22Rv1 (cell line): ENCODE measurements at regions not wholly inside any gene's neighbourhood (a gene's known extent, or its start where the extent isn't known, plus 50 kb on each side); places are given as distances from the start of the nearest gene placed in this dataset.

ENCODE experiments used
- H3K27ac ChIP-seq: fragments of 450-650 bp; 2 replicates; pipeline ENCODE4 v1.5.1; 2017
- CTCF ChIP-seq: fragments of 450-650 bp; IDR thresholded peaks from 2 replicates; pipeline ENCODE4 v1.5.1; 2017; ENCODE audit warnings: mild to moderate bottlenecking
- ZFX ChIP-seq: fragments of 450-650 bp; IDR thresholded peaks from 2 replicates; pipeline ENCODE4 v1.6.1; 2017; ENCODE audit warnings: antibody characterized with exemption, borderline replicate concordance

DNA sequence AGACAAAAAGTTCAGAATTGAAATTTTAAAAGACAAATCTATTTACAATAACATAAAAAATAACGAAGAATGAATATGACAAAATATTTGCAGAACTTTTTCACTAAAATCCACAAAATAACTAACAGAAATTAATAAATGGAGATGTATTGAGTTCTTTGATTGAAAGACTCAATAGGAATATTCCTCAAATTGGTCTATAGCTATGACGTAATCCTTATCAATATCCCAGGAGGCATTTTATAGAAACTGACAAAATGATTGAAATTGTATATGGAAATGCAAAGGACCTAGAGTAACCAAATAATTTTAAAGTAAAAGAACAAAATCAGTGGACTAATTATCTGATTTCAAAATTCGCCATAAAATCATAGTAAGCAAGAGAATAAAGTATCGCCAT is 328.7 kb downstream of the MED10 start:
- no peak for TF ChIP-seq ZFX
- TF ChIP-seq CTCF: no peak
- no peak overlapping the region for H3K27ac ChIP-seq

DNA sequence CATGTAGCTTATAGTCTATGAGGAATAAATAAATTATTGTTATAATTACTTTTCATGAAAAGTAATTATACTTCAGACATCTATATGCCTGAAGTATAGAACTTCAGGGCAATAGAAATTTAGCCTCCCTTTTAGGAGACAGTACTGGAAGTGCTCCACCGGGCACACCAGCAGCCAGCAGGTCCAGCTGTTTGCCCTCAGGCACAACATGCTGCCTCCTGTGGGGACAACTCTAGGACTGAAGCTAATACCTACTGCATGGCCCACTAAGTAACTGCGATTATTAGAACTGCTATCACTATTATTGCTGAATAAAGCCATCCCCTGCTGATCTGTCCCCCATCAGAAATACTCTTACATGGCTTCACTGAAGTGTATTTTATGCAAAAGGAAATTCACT is 329.6 kb downstream of the MED10 start:
- TF ChIP-seq CTCF: no peak
- TF ChIP-seq ZFX: no peak
- no peak overlapping the region for H3K27ac ChIP-seq

- no peak overlapping the region for H3K27ac ChIP-seq
- no peak for TF ChIP-seq CTCF
- TF ChIP-seq ZFX: no peak
Observed at GRCh38 chr5:6046296-6046967, 331.9 kb downstream of the MED10 start.

DNA sequence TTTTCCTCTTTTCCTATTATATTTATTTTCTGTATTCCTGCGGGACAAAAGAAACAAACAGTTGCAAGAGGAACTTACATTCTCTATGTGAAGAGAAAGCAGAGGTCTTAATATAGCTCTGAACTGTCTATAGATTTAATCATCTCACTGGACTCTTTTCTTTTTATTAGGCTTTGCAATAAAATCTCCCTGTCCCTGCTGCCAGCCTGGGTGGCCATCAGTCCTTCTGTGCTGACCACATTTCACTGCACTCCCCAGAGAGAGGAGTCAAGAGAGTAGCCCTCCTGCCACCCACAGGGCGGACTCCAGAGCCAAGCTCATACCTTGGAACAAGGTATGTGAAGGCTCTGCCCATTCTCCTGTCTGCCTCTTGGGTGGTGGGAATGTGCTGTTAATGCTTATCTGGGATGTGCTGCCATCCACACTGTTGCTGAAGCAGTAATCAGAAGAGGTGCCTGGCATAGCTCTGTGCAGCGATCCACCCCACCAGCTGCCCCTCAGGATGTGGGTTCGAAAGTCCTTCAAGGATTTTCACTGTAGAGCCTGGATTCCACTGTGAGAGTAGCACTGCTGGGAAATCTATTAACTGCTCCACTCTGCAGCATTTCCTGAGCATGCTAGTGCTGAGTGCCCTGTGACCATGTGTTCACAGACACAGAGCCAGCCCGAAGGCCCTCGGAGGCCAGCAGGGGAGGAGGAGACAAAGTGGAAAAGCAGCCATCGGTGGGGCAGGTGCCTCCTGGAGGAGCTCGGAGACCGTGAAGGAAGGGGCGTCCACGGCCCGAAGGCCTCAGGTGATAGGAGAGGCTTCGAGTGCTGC is 334.6 kb downstream of the MED10 start:
- TF ChIP-seq ZFX (no peak), CTCF (no peak)
- no peak overlapping the region for H3K27ac ChIP-seq

DNA sequence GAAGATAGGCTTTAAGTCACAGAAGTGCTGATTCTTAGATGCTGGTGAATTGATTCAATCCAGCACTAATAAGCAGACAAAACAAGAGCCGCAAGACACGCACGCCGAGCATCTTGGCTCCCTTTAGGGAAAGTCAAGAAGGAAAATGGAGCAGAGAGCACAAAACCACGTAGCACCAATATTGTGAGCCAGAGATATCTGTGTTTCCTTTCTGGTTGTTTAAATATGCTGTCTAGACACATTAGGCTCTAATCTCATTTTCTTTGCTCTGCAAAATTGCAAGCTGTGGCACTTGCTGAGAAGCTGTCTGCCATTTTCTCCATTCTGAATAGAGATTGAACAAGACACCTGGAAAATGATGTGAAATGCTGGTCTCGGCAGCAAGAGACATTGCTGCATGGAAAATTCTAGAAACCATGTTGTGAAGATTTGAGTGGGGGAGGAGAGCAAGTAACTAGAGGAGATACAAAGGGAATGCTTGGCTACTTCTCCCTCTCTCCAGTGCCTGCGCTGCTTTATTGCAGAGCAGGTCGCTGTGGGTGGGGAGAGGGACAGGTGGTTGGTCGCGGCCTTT is 336.3 kb downstream of the MED10 start:
- no peak overlapping the region for H3K27ac ChIP-seq
- TF ChIP-seq CTCF (no peak), ZFX (no peak)

GRCh38 chr5:6039111-6039510 is 339.2 kb downstream of the MED10 start:
- TF ChIP-seq CTCF: no peak
- no peak for TF ChIP-seq ZFX
- no peak overlapping the region for H3K27ac ChIP-seq

DNA sequence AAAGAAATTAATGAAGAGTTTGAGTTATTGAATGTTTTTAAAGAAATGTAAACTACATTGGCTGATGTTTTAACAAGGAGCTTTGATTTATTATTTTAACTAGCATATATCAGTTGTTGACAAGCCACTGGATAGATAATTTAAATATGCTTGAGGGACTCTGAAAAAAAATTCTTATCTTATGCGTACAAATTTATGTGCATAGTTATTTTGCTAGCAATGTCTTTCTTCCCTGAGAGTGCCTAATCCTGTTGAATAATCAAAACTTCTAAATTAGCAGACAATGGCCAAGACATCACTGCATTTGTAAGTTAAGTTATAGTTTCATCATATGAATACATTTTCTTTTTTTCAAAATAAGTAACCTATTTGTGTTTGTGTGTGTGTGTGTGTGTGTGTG is 342.3 kb downstream of the MED10 start:
- TF ChIP-seq CTCF (no peak), ZFX (no peak)
- H3K27ac ChIP-seq: no peak overlapping the region
